GM23248 (cell line): ENCODE measurements at regions not wholly inside any gene's neighbourhood (a gene's known extent, or its start where the extent isn't known, plus 50 kb on each side); places are given as distances from the start of the nearest gene placed in this dataset.

Experiments
- DNase-seq: peaks from one replicate; pipeline ENCODE4 v3.0.0-alpha.2; 2015
- H2AFZ ChIP-seq: fragments of 200-600 bp; sonication (generic); 2 replicates; pipeline ENCODE4 v1.6.1; 2016; ENCODE audit warnings: antibody characterized with exemption
- H3F3A ChIP-seq: fragments of 200-600 bp; sonication (generic); 2 replicates; pipeline ENCODE4 v1.6.1; 2016; ENCODE audit warnings: mild to moderate bottlenecking, antibody characterized with exemption, mixed run types; ENCODE audit not compliant: insufficient read depth
- H3K27ac ChIP-seq: fragments of 200-600 bp; sonication (generic); 2 replicates; pipeline ENCODE4 v1.5.1; 2016; ENCODE audit warnings: mild to moderate bottlenecking
- H3K27me3 ChIP-seq: fragments of 200-600 bp; sonication (generic); replicated peaks from 2 replicates; pipeline ENCODE4 v1.6.1; 2016; ENCODE audit warnings: mild to moderate bottlenecking; ENCODE audit not compliant: insufficient read depth
- H3K36me3 ChIP-seq: fragments of 200-600 bp; sonication (generic); 2 replicates; pipeline ENCODE4 v1.6.1; 2016; ENCODE audit warnings: low read depth, mild to moderate bottlenecking
- H3K4me1 ChIP-seq: fragments of 200-600 bp; sonication (generic); 2 replicates; pipeline ENCODE4 v1.6.1; 2016; ENCODE audit warnings: mild to moderate bottlenecking; ENCODE audit not compliant: insufficient read depth
- H3K4me2 ChIP-seq: fragments of 200-600 bp; sonication (generic); one replicate; pipeline ENCODE4 v1.6.1; 2016; ENCODE audit warnings: mild to moderate bottlenecking; ENCODE audit not compliant: unreplicated experiment
- H3K4me3 ChIP-seq: fragments of 200-600 bp; sonication (generic); 2 replicates; pipeline ENCODE4 v1.5.1; 2016; ENCODE audit warnings: mild to moderate bottlenecking
- H3K79me2 ChIP-seq: fragments of 200-600 bp; sonication (generic); 2 replicates; pipeline ENCODE4 v1.6.1; 2016; ENCODE audit warnings: mild to moderate bottlenecking; ENCODE audit not compliant: insufficient read depth
- H3K9ac ChIP-seq: fragments of 200-600 bp; sonication (generic); 2 replicates; pipeline ENCODE4 v1.6.1; 2016; ENCODE audit warnings: mild to moderate bottlenecking
- H3K9me2 ChIP-seq: fragments of 200-600 bp; sonication (generic); 2 replicates; pipeline ENCODE4 v1.6.1; 2016; ENCODE audit warnings: mixed run types, mild to moderate bottlenecking, moderate library complexity; ENCODE audit not compliant: insufficient read depth
- H3K9me3 ChIP-seq: fragments of 200-600 bp; sonication (generic); one replicate; pipeline ENCODE4 v1.6.1; 2017; ENCODE audit warnings: low read depth
- H4K20me1 ChIP-seq: fragments of 200-600 bp; sonication (generic); 2 replicates; pipeline ENCODE4 v1.6.0; 2016; ENCODE audit not compliant: insufficient read depth
- EZH2 ChIP-seq: fragments of 200-600 bp; sonication (generic); IDR thresholded peaks from 2 replicates; pipeline ENCODE4 v1.6.1; 2018; ENCODE audit warnings: antibody characterized with exemption, mild to moderate bottlenecking; ENCODE audit not compliant: insufficient read depth, poor library complexity, severe bottlenecking
- EZH2phosphoT487 ChIP-seq: fragments of 200-600 bp; sonication (generic); IDR thresholded peaks from 2 replicates; pipeline ENCODE4 v1.6.1; 2018; ENCODE audit warnings: antibody characterized with exemption, moderate library complexity, mild to moderate bottlenecking, low read depth; ENCODE audit not compliant: insufficient read depth
- WGBS, 2 experiments: methylation state at CpG; one replicate each; pipeline ENCODE4 v1.1.6; 2015 to 2017; ENCODE audit warnings: low lambda C conversion rate in 2 of 2, low coverage in 1 of 2; ENCODE audit errors: missing lambda C conversion rate in 2 of 2; 5-methylcytosine and 5-hydroxymethylcytosine counted together
- in situ Hi-C: fragments of 300-500 bp; cut with MboI; formaldehyde crosslinking; loops from 2 replicates; pipeline ENCODE4 v1.15.0; 2020

DNA sequence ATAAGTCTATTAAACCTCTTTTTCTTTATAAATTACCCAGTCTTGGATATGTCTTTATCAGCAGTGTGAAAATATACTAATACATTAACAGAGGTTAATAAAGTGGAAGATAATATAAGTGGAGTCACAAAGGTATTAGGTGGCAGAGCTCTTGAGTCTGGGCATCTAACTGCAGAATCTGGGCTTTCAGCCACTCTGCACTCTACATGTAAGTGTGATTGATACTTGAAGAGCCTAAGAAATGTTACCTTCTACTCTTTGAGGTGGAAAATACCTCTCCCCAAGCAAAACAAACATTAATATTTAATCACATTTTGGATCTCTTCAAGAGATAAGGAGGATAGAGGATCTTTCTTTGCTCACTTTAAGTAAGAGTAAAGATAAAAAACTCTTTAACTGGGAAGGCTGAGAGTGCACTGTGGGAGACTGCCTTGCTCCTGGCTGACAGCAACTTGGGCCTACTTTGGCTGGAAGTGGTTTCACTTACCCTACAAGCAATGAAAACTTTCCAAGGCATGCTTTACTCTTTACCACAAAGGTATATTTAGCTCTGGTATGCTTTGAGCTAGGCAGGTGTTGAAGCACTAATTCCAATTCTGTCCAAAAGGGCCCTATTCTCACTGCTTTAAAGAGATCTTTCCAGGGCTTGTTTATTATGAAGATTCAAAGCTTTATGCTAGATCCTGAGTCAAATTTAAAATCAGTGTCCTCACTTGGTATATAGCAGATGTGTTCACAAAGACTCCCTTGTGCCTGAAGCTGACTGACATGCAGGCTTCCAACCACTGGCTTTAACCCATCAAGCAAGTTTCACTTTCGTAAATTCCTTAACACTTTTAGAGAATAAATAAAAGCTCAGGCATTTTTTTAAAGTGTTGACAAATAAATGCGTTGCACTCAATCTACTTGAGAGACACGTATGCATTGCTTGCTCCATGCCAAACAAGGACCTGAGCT, 245.3 kb upstream of the ZP4 start:
- H3K36me3 ChIP-seq, result no peaks in the 10 kb centered on the region
- no peaks in the 10 kb centered on the region for H3K9me2 ChIP-seq
- H3K27me3 ChIP-seq, result no peaks in the 10 kb centered on the region
- 10 to 18% methylated on average over 3 of the region's 3 CpGs for WGBS, 2 experiments
- no peak overlapping the region for H3K27ac ChIP-seq
- H2AFZ ChIP-seq, result no peak overlapping the region
- no peak overlapping the region for H3K9ac ChIP-seq
- H3K9me3 ChIP-seq, result no peaks in the 10 kb centered on the region
- no peak for DNase-seq
- H3K4me1 ChIP-seq, result no peaks in the 10 kb centered on the region
- in situ Hi-C loops, result no loop called here
- TF ChIP-seq EZH2phosphoT487 (no peak), EZH2 (no peak)
- H4K20me1 ChIP-seq, result no peaks in the 10 kb centered on the region
- H3K4me3 ChIP-seq, result no peak overlapping the region
- H3F3A ChIP-seq, result no peaks in the 10 kb centered on the region
- H3K79me2 ChIP-seq, result no peaks in the 10 kb centered on the region
- no peak overlapping the region for H3K4me2 ChIP-seq

DNA sequence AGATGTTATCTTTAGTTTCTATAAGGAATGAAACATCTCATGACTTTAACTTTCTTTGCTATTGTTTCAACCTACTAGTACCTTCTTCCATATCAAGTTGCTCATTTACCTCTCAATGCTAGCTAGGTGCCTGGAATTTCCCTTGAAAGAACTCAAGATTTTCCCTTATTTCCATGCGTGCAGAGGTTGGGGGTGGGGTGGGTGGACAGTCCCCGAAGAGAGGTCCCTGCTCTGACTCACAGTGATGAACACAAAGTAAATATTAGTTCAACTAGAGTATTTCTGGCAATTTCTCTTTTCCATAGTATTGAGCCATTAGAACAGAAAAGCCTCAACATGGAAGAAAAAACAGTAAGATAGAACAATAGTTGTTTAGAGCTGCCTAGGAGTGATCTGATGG, 239.0 kb upstream of the ZP4 start:
- Histone ChIP-seq H2AFZ (no peak overlapping the region), H3K4me2 (no peak overlapping the region), H3K27me3 (no peaks in the 10 kb centered on the region), H3K9ac (no peak overlapping the region), H4K20me1 (no peaks in the 10 kb centered on the region), H3K27ac (no peak overlapping the region), H3K9me2 (no peaks in the 10 kb centered on the region), H3K36me3 (no peaks in the 10 kb centered on the region), H3K9me3 (no peaks in the 10 kb centered on the region), H3K4me3 (no peak overlapping the region), H3K79me2 (no peaks in the 10 kb centered on the region), H3F3A (no peaks in the 10 kb centered on the region), H3K4me1 (no peaks in the 10 kb centered on the region)
- 6 to 13% methylated on average over 2 of the region's 2 CpGs for WGBS, 2 experiments
- no peak for DNase-seq
- no peak for TF ChIP-seq EZH2phosphoT487
- no peak for TF ChIP-seq EZH2
- in situ Hi-C loops, result no loop called here

DNA sequence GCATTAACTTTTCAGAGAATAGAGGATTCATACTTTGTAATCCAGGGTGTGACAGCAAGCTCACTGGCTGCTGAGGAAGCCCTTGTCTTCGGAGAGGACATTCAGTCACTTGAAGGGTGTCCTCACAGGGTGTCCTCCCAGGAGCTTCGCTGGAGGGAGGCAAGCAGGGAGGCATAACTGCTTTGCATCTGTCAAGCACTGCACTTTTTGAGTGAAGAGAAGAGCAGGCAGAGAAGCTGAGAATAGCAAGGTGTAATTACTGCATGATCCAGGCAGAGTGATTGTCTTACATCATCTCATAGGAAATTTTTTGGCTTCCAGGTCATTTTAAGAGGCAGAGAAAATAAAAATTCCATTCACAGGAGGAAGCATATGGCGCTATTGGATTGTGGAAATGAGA, 232.5 kb upstream of the ZP4 start:
- 6 to 7% methylated on average over 3 of the region's 3 CpGs for WGBS, 2 experiments
- H2AFZ ChIP-seq, result no peak overlapping the region
- H3K9me2 ChIP-seq, result no peaks in the 10 kb centered on the region
- H3K4me3 ChIP-seq, result no peak overlapping the region
- H3K9me3 ChIP-seq, result no peaks in the 10 kb centered on the region
- no peak for DNase-seq
- no peak overlapping the region for H3K4me2 ChIP-seq
- H3K79me2 ChIP-seq, result no peaks in the 10 kb centered on the region
- no peak for TF ChIP-seq EZH2phosphoT487
- H4K20me1 ChIP-seq, result no peaks in the 10 kb centered on the region
- H3K9ac ChIP-seq, result no peak overlapping the region
- H3K4me1 ChIP-seq, result no peaks in the 10 kb centered on the region
- in situ Hi-C loops, result no loop called here
- H3F3A ChIP-seq, result no peaks in the 10 kb centered on the region
- H3K36me3 ChIP-seq, result no peaks in the 10 kb centered on the region
- H3K27ac ChIP-seq, result no peak overlapping the region
- no peaks in the 10 kb centered on the region for H3K27me3 ChIP-seq

- no peaks in the 10 kb centered on the region for H3K9me2 ChIP-seq
- H3K4me2 ChIP-seq, result no peak overlapping the region
- in situ Hi-C loops, result no loop called here
- no peaks in the 10 kb centered on the region for H3K36me3 ChIP-seq
- no peaks in the 10 kb centered on the region for H3K4me1 ChIP-seq
- H2AFZ ChIP-seq, result no peak overlapping the region
- H4K20me1 ChIP-seq, result no peaks in the 10 kb centered on the region
- H3K4me3 ChIP-seq, result no peak overlapping the region
- no peaks in the 10 kb centered on the region for H3K27me3 ChIP-seq
- peaks cover 4% of the 10 kb centered on the region for H3K9me3 ChIP-seq
- H3F3A ChIP-seq, result no peaks in the 10 kb centered on the region
- H3K79me2 ChIP-seq, result no peaks in the 10 kb centered on the region
- DNase-seq, result no peak
- WGBS, 2 experiments, result 0 to 2% methylated on average over 1 of the region's 1 CpG
- H3K27ac ChIP-seq, result no peak overlapping the region
- no peak overlapping the region for H3K9ac ChIP-seq
- TF ChIP-seq EZH2phosphoT487 (no peak), EZH2 (no peak)
Measured at GRCh38 chr1:238119861-238120260, 229.1 kb upstream of the ZP4 start.
